ENCODE measurements at regions not wholly inside any gene's neighbourhood (a gene's known extent, or its start where the extent isn't known, plus 50 kb on each side); places are given as distances from the start of the nearest gene placed in this dataset.

GRCh38 chr14:71652368-71652767 is 279.9 kb upstream of the RGS6 start:
- TF ChIP-seq POLR2A (IDR thresholded peaks at IDR 0.05), result no peak
- TF ChIP-seq CTCF (IDR thresholded peaks at IDR 0.05), result no peak
